ENCODE measurements at regions not wholly inside any gene's neighbourhood (a gene's known extent, or its start where the extent isn't known, plus 50 kb on each side); places are given as distances from the start of the nearest gene placed in this dataset.

- no peak for TF ChIP-seq MAX (IDR thresholded peaks at IDR 0.05; ENCODE audit: low read depth, low read length)
- TF ChIP-seq POLR2A (IDR thresholded peaks at IDR 0.05; ENCODE audit: extremely low read depth, insufficient read length), result no peak
- TF ChIP-seq MYC (IDR thresholded peaks at IDR 0.05; ENCODE audit: low read depth, low read length), result no peak
- no peak for TF ChIP-seq CTCF (IDR thresholded peaks at IDR 0.05; ENCODE audit: low read depth, low read length)
- DNase-seq (ENCODE audit: low read depth), result no peak
- H3K4me3 ChIP-seq (ENCODE audit: low read depth, low read length), result no peak overlapping the region
Measured at GRCh38 chr16:64522548-64522947, 599.3 kb downstream of the CDH11 start.

GRCh38 chr16:64513871-64514270, 608.0 kb downstream of the CDH11 start:
- no peak overlapping the region for H3K4me3 ChIP-seq (ENCODE audit: low read depth, low read length)
- TF ChIP-seq CTCF (IDR thresholded peaks at IDR 0.05; ENCODE audit: low read depth, low read length), result no peak
- TF ChIP-seq MAX (IDR thresholded peaks at IDR 0.05; ENCODE audit: low read depth, low read length), result no peak
- no peak for TF ChIP-seq MYC (IDR thresholded peaks at IDR 0.05; ENCODE audit: low read depth, low read length)
- TF ChIP-seq POLR2A (IDR thresholded peaks at IDR 0.05; ENCODE audit: extremely low read depth, insufficient read length), result no peak
- no peak for DNase-seq (ENCODE audit: low read depth)

- no peak for DNase-seq (ENCODE audit: low read depth)
- no peak for TF ChIP-seq POLR2A (IDR thresholded peaks at IDR 0.05; ENCODE audit: extremely low read depth, insufficient read length)
- TF ChIP-seq CTCF (IDR thresholded peaks at IDR 0.05; ENCODE audit: low read depth, low read length), result no peak
- TF ChIP-seq MAX (IDR thresholded peaks at IDR 0.05; ENCODE audit: low read depth, low read length), result no peak
- no peak overlapping the region for H3K4me3 ChIP-seq (ENCODE audit: low read depth, low read length)
Measured at GRCh38 chr16:64507240-64508024, 614.4 kb downstream of the CDH11 start.

- TF ChIP-seq MYC (IDR thresholded peaks at IDR 0.05; ENCODE audit: low read depth, low read length) (no peak), MAX (IDR thresholded peaks at IDR 0.05; ENCODE audit: low read depth, low read length) (no peak), CTCF (IDR thresholded peaks at IDR 0.05; ENCODE audit: low read depth, low read length) (no peak), POLR2A (IDR thresholded peaks at IDR 0.05; ENCODE audit: extremely low read depth, insufficient read length) (no peak)
- no peak overlapping the region for H3K4me3 ChIP-seq (ENCODE audit: low read depth, low read length)
- no peak for DNase-seq (ENCODE audit: low read depth)
Measured at GRCh38 chr16:64499211-64499610, 622.7 kb downstream of the CDH11 start.

GRCh38 chr16:64498363-64498762, 623.5 kb downstream of the CDH11 start:
- DNase-seq (ENCODE audit: low read depth), result no peak
- TF ChIP-seq MYC (IDR thresholded peaks at IDR 0.05; ENCODE audit: low read depth, low read length) (no peak), CTCF (IDR thresholded peaks at IDR 0.05; ENCODE audit: low read depth, low read length) (no peak), MAX (IDR thresholded peaks at IDR 0.05; ENCODE audit: low read depth, low read length) (no peak), POLR2A (IDR thresholded peaks at IDR 0.05; ENCODE audit: extremely low read depth, insufficient read length) (no peak)
- H3K4me3 ChIP-seq (ENCODE audit: low read depth, low read length), result no peak overlapping the region
